Peyer's patch (tissue), 4 donors: ENCODE measurements at regions not wholly inside any gene's neighbourhood (a gene's known extent, or its start where the extent isn't known, plus 50 kb on each side); places are given as distances from the start of the nearest gene placed in this dataset.

Source experiments
- CTCF ChIP-seq, 6 experiments: fragments of 450-650 bp in 4 of 6; fragments of 200-600 bp in 2 of 6; sonication (generic) in 1 of 6; IDR thresholded peaks; one replicate each; pipeline ENCODE4 v1.5.1; 2017 to 2019; ENCODE audit warnings: antibody characterized with exemption in 6 of 6, mild to moderate bottlenecking in 3 of 6, moderate library complexity in 1 of 6
- POLR2A ChIP-seq, 2 donors: fragments of 450-650 bp; IDR thresholded peaks; one replicate each; pipeline ENCODE4 v1.5.1; 2017; ENCODE audit warnings: antibody characterized with exemption in 2 of 2, mild to moderate bottlenecking in 2 of 2, moderate library complexity in 2 of 2

DNA sequence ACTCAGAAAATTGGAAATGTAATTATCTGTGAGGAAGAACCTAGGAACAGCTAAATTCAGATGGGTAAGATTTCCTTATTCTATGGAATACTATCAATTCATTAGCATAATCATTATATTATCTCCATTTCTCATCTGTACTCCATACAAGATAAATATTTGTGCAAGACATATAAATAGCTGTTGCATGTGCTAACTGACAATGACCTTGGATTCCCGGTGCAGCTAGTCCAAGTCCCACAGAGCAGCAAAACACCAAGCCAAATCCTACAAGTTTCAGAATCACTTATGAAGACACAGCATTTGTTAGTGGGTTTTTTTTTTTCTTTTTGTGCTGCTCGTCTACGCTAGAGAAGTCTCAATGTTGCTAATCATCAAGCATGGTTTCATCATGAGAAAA, 64.8 kb downstream of the NUDT12 start:
- TF ChIP-seq CTCF (IDR thresholded peaks at IDR 0.05) (no peak), POLR2A (IDR thresholded peaks at IDR 0.05) (no peak)
